ENCODE measurements at regions not wholly inside any gene's neighbourhood (a gene's known extent, or its start where the extent isn't known, plus 50 kb on each side); places are given as distances from the start of the nearest gene placed in this dataset.
A peak's percentile ranks its signal among the peaks of the same experiment; 100 is the strongest.

DNA sequence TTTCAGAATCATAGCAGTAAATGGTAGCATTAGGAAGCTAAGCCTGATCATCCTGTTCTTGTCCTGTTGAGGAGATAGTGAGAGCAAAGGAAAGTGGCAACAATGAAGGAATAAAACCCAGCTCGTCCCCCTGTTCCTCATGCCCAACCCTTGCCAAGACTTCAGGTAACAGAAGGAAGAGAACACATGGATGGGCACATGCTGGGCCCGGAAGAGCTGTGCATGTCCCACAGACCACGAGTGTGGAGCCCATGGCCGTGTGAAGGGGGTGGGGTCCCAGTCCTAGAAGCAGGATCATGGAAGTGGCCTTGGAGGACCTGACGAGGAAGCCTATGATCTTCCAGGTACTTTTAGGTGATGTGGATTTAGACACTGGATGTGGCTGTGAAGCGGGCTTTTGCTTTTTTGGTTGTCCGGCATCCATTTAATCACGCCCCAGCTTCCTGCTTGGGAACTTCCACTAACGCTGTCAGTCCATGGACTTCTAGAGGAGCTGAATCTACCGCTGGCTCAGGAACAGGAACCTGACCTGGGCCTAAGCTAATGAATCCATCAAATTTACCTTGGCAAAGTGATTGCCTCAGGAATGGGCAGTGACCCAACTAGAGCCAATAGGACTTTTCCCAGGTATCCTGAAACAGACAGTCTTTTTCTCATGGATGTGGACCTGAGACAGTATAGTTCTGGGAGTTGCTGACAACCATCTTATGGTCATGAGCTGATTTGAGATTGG lies 79.3 kb upstream of the ARMC2 start:
- no peak for DNase-seq
- in situ Hi-C loops (cut with HindIII; ENCODE audit: low pct_ligation_motif_present, low pct_unique_long_range_greater_than_20kb, low sequenced_read_pairs), result no loop called here

DNA sequence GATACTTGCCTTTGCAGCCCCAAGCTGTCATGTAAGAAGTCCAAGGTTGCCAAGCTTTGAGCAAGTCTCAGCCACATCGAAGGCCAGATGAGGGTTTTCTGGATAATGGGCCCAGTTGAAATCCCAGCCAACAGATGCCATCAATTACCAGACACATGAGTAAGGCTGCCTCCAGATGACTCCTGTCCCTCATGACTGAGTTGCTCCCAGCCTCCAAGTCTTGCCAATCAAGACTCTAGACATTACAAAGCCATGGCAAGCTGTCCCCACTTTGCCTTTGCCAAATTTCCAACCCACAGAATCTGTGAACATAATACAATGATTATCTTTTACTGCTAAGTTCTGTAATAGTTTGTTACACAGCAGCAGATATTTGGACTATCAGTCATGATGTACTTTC lies 76.8 kb upstream of the ARMC2 start:
- DNase-seq, result no peak
- in situ Hi-C loops (cut with HindIII; ENCODE audit: low pct_ligation_motif_present, low pct_unique_long_range_greater_than_20kb, low sequenced_read_pairs), result no loop called here

DNA sequence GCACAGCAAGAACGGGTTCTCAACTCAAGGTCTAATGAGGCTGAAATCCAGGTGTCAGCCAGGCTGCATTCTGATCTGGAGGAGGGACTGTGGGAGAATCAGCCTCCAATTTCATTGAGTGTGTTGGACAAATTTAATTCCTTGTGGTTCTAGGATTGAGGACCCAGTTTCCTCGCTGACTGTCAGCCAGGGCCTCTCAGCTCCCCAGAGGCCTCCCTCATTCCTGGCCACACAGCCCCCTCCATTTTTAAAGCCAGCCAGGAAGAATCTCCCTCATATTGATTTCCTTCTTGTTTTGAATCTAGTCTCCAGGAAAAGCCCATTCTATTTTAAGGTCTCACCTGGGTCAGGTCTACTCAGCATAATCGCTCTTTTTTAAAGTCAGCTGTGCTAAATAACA lies 73.7 kb upstream of the ARMC2 start:
- in situ Hi-C loops (cut with HindIII; ENCODE audit: low pct_ligation_motif_present, low pct_unique_long_range_greater_than_20kb, low sequenced_read_pairs), result no loop called here
- no peak for DNase-seq

DNA sequence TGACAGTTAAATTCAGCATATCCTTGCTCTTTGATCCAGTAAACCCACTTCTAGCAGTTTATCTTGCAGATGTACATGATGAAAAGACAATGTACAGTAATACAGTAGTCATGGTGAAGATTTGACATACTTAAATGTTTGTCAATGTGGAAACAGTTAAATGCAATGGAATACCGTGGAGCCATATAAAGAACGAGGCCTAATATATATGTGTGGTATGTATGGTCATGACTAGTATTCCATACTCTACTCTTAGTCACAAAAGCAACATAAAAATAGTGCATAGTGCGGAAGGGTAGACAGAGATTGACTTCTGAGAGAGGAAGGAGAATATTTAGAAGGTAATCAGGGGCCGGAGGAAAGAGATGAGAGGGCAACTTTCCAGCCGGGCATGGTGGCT lies 70.7 kb upstream of the ARMC2 start:
- in situ Hi-C loops (cut with HindIII; ENCODE audit: low pct_ligation_motif_present, low pct_unique_long_range_greater_than_20kb, low sequenced_read_pairs), result no loop called here
- DNase-seq, result no peak

DNA sequence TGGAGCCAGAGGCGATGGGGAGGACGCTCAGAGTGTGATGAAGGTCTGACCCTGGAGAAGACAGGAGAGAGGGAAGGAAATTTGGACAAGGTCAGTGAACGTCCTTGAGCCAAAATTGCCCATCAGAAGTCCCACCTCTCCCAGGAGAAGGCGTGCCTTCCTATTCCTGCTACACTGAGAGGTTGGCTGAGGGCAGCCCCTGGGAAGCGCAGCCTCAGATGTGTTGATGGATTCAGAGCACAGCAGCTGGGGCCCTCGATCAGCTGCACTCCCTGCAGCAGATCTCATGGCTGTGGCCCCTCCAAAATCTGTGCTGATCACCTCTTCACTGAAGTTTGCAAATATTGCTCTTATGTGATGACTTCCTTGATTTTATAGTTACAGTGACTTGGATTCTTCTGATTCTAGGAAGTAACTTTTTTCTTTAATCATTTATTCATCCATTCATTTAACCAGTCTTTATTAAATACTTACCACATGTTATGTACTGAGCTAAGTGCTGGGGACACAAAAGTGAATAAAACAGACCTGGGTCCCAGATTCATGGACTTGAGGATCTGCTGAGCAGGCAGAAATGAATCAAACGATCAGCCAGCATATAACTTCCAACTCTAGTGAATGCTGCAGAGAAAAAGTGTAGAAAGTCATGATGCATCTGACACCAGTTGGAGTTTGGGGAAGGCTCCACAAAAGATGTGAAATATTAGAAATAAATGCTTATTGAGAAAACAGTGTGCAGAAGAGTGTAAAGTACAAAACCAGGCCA lies 69.6 kb upstream of the ARMC2 start:
- DNase-seq, result no peak
- in situ Hi-C loops (cut with HindIII; ENCODE audit: low pct_ligation_motif_present, low pct_unique_long_range_greater_than_20kb, low sequenced_read_pairs), result no loop called here

DNA sequence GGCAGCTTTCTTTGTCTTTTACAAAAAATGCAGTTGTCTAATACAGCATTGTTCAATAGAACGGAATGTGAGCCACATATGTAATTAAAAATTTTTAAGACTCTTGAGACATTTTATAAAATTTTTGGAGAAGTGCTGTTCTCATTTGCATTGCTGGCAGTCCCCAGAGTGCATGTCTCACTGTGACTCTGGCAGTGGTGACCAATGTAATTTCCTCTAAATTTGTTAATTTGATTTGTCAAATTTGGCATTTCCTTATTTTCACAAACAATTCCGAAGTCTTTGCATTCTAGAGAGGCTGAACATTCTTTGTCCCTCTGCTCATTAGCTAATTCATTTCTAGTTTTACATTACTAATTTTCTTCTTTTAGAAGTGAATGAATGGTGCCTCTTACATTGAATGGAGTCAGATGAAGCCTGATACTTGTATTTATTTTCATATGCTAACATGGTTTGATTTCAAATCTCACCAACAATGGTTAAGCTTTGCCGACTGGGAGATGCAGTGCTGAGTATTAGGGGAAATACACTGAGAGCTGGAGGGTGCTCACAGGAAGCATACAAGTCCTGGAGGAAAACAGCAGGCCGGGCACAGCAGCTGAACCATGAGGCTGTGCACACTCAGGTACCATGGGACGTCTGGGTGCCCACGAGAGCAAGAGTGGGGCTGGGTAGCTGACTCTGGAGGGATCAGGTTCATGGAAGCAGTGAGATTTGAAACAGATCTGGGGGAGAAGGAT lies 68.5 kb upstream of the ARMC2 start:
- DNase-seq, result no peak
- in situ Hi-C loops (cut with HindIII; ENCODE audit: low pct_ligation_motif_present, low pct_unique_long_range_greater_than_20kb, low sequenced_read_pairs), result no loop called here

DNA sequence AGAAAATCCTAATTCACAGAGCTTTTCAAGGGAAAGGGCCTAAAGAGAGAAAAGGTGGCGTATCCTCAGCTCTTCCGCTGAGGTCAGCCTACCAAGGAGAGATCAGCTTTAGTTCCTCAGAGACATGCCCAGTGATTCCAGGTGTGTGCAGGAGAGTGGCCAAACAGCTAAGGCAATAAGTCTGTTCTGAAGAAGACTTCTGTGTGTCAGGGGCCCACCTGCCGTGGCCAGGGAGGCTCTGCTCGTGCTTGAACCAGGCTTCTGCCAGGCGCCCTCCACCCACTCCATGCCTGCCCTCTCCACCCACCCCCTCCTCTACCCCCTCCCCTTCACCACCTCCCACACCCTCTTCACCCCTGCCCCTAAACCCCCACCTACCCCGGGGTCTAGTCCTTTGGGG lies 67.4 kb upstream of the ARMC2 start:
- DNase-seq, result no peak
- in situ Hi-C loops (cut with HindIII; ENCODE audit: low pct_ligation_motif_present, low pct_unique_long_range_greater_than_20kb, low sequenced_read_pairs), result no loop called here

DNA sequence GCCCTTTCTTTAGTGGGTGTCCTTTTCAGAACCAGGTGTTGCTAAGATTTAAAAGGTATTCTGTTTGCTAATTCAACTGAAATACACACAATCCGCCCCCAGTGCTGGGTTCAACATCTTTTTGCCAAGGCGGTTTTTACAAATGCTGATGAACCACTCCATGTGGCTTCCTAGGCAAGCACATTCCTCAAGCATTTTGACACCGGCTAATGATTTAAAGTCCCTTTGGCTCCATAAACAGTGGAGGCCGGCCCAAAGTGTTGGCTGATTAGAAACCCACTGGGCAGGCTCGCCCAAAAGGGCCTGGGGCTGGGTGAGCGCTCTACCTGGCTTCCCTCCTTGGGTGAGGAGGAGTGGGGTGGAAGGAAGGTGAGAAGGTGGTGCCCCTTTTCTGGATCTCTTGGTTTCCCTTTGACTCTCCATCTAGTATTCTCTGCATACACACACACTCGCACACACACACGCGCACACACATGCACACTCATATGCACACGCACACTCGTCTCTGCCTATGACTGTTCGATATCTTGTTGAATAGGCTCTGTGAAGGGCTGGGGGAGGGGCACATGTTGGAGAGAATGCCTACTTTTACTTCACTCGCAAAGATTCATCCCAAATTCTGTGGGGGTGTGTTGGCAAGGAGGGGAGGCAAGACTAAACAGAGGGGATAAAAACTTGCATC lies 66.7 kb upstream of the ARMC2 start:
- DNase-seq, result no peak
- in situ Hi-C loops (cut with HindIII; ENCODE audit: low pct_ligation_motif_present, low pct_unique_long_range_greater_than_20kb, low sequenced_read_pairs), result no loop called here

DNA sequence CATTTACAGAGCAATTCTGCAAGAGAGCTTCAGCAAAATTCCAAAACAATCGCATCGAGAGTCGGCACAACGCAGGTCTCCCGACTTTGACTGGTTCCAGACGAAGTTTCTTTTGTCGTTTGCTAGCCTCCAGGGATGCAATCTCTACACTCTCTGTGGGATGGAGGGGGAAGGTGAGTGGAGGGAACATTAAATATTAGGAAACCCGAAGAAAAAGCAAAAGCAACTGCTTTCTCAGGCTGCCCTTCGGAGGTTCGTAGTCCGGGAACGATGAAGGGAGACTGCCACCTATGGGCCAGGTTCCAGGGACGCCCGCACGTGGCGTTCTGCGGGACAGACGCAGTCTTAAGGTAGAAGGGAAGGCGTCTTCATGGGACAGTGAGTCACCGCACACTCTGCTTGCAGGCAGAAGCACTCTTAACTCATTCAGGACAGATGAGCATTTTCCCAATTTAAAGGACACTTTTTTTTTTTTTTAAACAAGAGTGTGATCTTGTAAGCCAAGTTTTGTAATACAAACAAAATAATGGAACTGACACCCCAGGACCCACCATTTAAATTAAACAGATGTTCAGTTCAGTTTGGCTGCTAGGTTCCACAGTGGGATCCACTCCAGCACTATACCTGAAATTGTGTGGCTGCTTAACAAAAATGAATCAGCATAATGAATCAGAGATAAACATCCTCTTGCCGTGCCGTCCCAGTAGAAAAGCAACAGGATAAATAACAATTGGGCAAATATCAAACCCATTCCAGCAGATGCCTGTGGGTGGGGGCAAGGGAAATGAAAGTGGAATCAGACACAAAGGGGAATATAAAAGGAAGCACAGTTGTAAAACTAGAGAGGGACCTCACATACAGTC lies 65.8 kb upstream of the ARMC2 start:
- in situ Hi-C loops (cut with HindIII; ENCODE audit: low pct_ligation_motif_present, low pct_unique_long_range_greater_than_20kb, low sequenced_read_pairs), result no loop called here
- DNase-seq, result peak; percentile 81

DNA sequence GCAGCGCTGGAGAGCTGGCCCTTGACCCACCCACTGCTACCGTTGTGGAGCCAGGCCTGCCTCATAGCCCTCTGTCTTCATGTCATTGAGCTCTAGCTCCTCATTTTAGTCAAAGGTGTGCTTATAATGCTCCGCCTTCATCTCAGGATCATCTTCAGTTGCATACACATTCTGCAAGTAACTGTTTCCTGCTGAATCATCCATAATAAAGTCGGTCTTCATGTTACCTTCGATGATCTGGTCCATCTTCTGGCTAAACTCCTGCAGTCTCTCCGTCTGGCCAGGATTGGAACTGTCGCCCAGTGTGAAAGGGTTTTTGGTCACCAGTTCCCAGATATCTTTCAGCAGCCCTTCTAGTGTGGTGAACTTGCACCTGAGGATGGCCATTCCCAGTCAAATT lies 62.6 kb upstream of the ARMC2 start:
- no peak for DNase-seq
- in situ Hi-C loops (cut with HindIII; ENCODE audit: low pct_ligation_motif_present, low pct_unique_long_range_greater_than_20kb, low sequenced_read_pairs), result no loop called here

DNA sequence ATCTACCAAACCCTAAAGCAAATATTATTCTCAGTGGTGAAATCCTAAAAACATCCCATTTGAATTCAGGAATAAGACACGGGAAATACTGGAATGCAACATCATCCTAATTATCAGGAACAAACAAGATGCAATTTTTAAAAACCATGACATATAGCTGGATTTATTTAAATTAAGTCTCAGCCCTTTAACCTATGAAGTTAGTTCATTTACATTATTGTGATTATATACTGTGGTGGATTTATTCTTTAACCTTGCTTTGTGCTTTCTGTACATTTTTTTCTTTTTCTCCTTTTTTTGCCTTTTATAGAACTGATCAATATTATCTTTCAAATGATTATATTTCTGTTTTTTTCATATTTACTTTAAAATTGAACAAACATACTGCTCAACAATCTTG lies 59.8 kb upstream of the ARMC2 start:
- DNase-seq, result no peak
- in situ Hi-C loops (cut with HindIII; ENCODE audit: low pct_ligation_motif_present, low pct_unique_long_range_greater_than_20kb, low sequenced_read_pairs), result no loop called here

DNA sequence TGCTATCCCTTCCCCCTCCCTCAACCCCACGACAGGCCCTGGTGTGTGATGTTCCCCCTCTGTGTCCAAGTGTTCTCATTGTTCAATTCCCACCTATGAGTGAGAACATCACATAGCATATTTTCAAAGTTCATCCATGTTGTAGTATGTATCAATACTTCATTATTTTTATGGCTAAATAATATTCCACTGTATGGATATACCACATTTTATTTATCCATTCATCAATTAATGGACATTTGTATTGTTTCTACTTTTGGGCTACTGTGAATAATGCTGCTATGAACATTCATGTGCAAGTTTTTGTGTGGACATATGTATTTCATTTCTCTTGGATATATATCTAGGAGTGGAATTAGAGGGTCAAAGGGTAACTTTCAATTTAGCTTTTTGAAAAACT lies 58.7 kb upstream of the ARMC2 start:
- in situ Hi-C loops (cut with HindIII; ENCODE audit: low pct_ligation_motif_present, low pct_unique_long_range_greater_than_20kb, low sequenced_read_pairs), result no loop called here
- DNase-seq, result no peak

DNA sequence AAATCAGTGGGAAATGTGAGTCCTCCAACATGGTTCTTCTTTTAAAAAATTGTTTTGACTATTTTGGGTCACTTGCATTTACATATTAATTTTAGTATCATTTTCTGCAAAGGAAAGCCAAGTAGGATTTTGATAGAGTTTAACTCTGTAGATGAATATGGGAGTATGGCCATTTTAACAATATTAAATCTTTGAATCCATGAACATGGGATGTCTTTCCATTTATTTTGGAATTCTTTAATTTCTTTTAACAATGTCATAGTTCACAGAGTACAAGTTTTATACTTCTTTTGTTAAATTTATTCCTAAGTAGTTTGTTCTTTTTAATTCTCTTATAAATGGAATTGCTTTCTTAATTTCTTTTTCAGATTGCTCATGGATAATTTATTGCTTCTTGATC lies 56.5 kb upstream of the ARMC2 start:
- in situ Hi-C loops (cut with HindIII; ENCODE audit: low pct_ligation_motif_present, low pct_unique_long_range_greater_than_20kb, low sequenced_read_pairs), result no loop called here
- no peak for DNase-seq

DNA sequence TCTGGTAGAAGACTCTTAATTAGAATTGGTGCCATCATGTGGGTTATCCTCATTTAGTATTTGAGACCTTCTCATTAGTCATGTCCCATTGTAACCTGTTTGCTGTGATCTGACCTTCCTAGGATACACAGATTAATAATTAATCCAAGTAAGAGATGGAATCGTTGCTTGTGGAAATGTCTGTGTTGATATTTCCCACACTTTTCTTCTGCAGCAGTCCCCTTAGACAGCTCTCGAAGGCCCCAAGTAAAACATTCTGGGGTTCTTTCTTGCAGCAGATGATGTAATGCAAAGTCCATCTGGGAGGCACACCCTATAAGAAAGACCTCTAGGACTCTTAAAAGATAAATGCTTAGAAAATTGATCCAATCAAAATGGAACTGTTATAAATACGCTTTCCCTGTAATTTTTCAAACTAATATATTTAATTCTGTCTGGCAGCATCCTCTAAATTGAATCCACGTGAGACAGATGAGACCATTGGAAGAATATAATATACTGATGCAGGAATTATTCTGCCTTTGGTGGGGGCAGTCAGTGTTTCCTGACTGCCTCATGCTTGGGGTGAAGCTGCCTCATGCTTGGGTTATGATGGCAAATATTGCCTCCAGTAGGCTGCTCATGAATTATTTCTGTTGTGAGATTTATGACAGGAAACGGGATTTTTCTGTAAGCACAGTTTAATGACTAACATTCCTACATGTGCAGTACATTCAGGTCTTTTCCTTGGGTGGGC lies 54.5 kb upstream of the ARMC2 start:
- in situ Hi-C loops (cut with HindIII; ENCODE audit: low pct_ligation_motif_present, low pct_unique_long_range_greater_than_20kb, low sequenced_read_pairs), result no loop called here
- no peak for DNase-seq

DNA sequence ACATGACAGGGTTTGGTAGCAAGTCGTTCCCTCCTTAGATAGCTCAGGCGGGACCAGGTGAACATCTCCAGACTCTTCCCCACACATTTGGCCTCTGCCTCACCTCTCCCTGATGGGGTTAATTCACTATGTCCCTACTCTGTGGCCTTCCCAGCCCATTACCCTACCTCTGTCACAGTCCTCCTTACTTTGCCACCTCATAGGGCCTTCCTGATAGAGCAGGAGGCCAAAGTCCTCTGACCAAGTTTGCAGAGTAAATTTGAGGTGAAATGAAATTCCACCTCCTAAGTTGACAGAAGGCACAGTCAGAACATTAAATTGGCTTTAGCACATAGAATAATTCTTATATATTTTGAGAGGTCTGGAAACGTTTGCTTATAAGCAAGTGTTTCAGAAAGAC lies 53.1 kb upstream of the ARMC2 start:
- DNase-seq, result no peak
- in situ Hi-C loops (cut with HindIII; ENCODE audit: low pct_ligation_motif_present, low pct_unique_long_range_greater_than_20kb, low sequenced_read_pairs), result no loop called here

DNA sequence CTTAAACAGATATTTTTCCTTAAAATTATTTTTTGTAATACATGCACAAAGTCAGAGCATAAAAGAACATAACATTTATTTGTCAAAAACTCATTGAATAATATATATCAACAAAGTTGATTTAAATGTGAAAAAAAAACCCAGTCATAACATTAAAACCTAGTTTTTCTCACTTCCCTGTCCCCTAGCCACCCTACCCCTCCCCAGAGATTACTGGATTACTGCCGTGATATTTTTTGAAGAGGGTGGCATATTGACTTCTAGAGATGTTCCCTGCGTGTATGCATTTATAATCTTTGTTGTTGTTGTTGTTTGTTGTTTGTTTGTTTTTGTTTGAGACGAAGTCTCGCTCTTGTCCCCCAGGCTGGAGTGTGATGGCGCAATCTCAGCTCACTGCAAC lies 52.4 kb upstream of the ARMC2 start:
- in situ Hi-C loops (cut with HindIII; ENCODE audit: low pct_ligation_motif_present, low pct_unique_long_range_greater_than_20kb, low sequenced_read_pairs), result no loop called here

DNA sequence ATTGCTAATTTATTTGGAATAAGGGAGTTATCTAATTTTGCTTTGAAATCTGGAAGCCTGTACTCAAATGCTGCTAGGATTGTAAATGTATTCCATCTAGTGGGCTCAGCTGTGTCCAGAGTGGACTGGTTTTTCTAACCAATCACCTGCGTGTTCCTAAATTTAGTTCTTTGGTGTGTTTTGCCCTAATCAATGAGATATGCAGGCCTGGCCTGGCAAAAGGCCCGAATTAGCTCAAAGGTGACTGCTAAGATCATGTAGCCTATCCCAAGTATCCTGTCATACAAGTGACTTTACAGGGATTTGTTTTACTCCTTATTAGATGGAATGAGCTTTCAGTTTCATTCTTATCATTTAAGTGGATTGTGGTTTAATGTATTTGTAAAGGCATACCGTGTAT lies 51.3 kb upstream of the ARMC2 start:
- in situ Hi-C loops (cut with HindIII; ENCODE audit: low pct_ligation_motif_present, low pct_unique_long_range_greater_than_20kb, low sequenced_read_pairs), result no loop called here
- peak; percentile 19 for DNase-seq

More for the DNA sequence above, 52.4 kb upstream of the ARMC2 start:
- DNase-seq, result no peak

Measured in ACHN (cell line).